ENCODE measurements at regions not wholly inside any gene's neighbourhood (a gene's known extent, or its start where the extent isn't known, plus 50 kb on each side); places are given as distances from the start of the nearest gene placed in this dataset.

GRCh38 chr12:34346372-34347034 is 324.2 kb downstream of the ALG10 start:
- DNase-seq (ENCODE audit: low spot score), result no peak

GRCh38 chr12:34347367-34347766 is 325.1 kb downstream of the ALG10 start:
- no peak for DNase-seq (ENCODE audit: low spot score)

- no peak for DNase-seq (ENCODE audit: low spot score)
Measured at GRCh38 chr12:34348064-34348463, 325.8 kb downstream of the ALG10 start.

GRCh38 chr12:34348836-34349672 is 326.8 kb downstream of the ALG10 start:
- DNase-seq (ENCODE audit: low spot score), result no peak

GRCh38 chr12:34349673-34349961 is 327.3 kb downstream of the ALG10 start:
- DNase-seq (ENCODE audit: low spot score), result no peak

GRCh38 chr12:34350092-34351041 is 328.1 kb downstream of the ALG10 start:
- no peak for DNase-seq (ENCODE audit: low spot score)

GRCh38 chr12:34352098-34352497 is 329.8 kb downstream of the ALG10 start:
- no peak for DNase-seq (ENCODE audit: low spot score)

GRCh38 chr12:34354239-34355200 is 332.2 kb downstream of the ALG10 start:
- DNase-seq (ENCODE audit: low spot score), result no peak

- no peak for DNase-seq (ENCODE audit: low spot score)
Measured at GRCh38 chr12:34356233-34356987, 334.1 kb downstream of the ALG10 start.

GRCh38 chr12:34357791-34358190 is 335.5 kb downstream of the ALG10 start:
- DNase-seq (ENCODE audit: low spot score), result no peak

GRCh38 chr12:34358198-34358597 is 335.9 kb downstream of the ALG10 start:
- no peak for DNase-seq (ENCODE audit: low spot score)

GRCh38 chr12:34361721-34362316 is 339.5 kb downstream of the ALG10 start:
- no peak for DNase-seq (ENCODE audit: low spot score)

GRCh38 chr12:34363050-34363673 is 340.9 kb downstream of the ALG10 start:
- no peak for DNase-seq (ENCODE audit: low spot score)

GRCh38 chr12:34368079-34368478 is 345.8 kb downstream of the ALG10 start:
- DNase-seq (ENCODE audit: low spot score), result no peak

GRCh38 chr12:34371050-34371449 is 348.8 kb downstream of the ALG10 start:
- no peak for DNase-seq (ENCODE audit: low spot score)

GRCh38 chr12:34372003-34372402 is 349.7 kb downstream of the ALG10 start:
- no peak for DNase-seq (ENCODE audit: low spot score)

GRCh38 chr12:34373926-34374325 is 351.6 kb downstream of the ALG10 start:
- DNase-seq (ENCODE audit: low spot score), result no peak

GRCh38 chr12:34376133-34376799 is 354.0 kb downstream of the ALG10 start:
- no peak for DNase-seq (ENCODE audit: low spot score)
